Hepatocyte (in vitro differentiated cells): ENCODE measurements at regions not wholly inside any gene's neighbourhood (a gene's known extent, or its start where the extent isn't known, plus 50 kb on each side); places are given as distances from the start of the nearest gene placed in this dataset.

ENCODE experiments used
- DNase-seq: peaks from one replicate; pipeline ENCODE4 v3.0.0-alpha.2; 2016; ENCODE audit warnings: low spot score
- H2AFZ ChIP-seq: fragments of 200-600 bp; sonication (generic); 2 replicates; pipeline ENCODE4 v1.6.0; 2016; ENCODE audit warnings: antibody characterized with exemption, mild to moderate bottlenecking
- H3K27ac ChIP-seq: fragments of 200-600 bp; sonication (generic); 2 replicates; pipeline ENCODE4 v1.5.1; 2016; ENCODE audit warnings: mild to moderate bottlenecking
- H3K27me3 ChIP-seq: fragments of 200-600 bp; sonication (generic); 2 replicates; pipeline ENCODE4 v1.6.1; 2016
- H3K36me3 ChIP-seq: fragments of 200-600 bp; sonication (generic); replicated peaks from 2 replicates; pipeline ENCODE4 v1.5.1; 2016; ENCODE audit warnings: low read depth; ENCODE audit not compliant: insufficient read depth
- H3K4me1 ChIP-seq: fragments of 200-600 bp; sonication (generic); 2 replicates; pipeline ENCODE4 v1.5.1; 2016; ENCODE audit warnings: mild to moderate bottlenecking, moderate library complexity; ENCODE audit not compliant: insufficient read depth
- H3K4me2 ChIP-seq: fragments of 200-600 bp; sonication (generic); 2 replicates; pipeline ENCODE4 v1.6.0; 2016
- H3K4me3 ChIP-seq: fragments of 200-600 bp; sonication (generic); 2 replicates; pipeline ENCODE4 v1.5.1; 2016; ENCODE audit warnings: mild to moderate bottlenecking
- H3K79me2 ChIP-seq: fragments of 200-600 bp; sonication (generic); 2 replicates; pipeline ENCODE4 v1.6.0; 2017; ENCODE audit warnings: mild to moderate bottlenecking
- H3K9me2 ChIP-seq: fragments of 200-600 bp; sonication (generic); replicated peaks from 2 replicates; pipeline ENCODE4 v1.6.0; 2017; ENCODE audit warnings: mild to moderate bottlenecking; ENCODE audit not compliant: insufficient read depth
- H3K9me3 ChIP-seq: fragments of 200-600 bp; sonication (generic); 2 replicates; pipeline ENCODE4 v1.5.1; 2016; ENCODE audit warnings: low read depth, mild to moderate bottlenecking
- H4K20me1 ChIP-seq: fragments of 200-600 bp; sonication (generic); 2 replicates; pipeline ENCODE4 v1.6.0; 2016; ENCODE audit warnings: mild to moderate bottlenecking; ENCODE audit not compliant: insufficient read depth, poor library complexity, severe bottlenecking
- CTCF ChIP-seq: fragments of 200-600 bp; sonication (generic); IDR thresholded peaks from 2 replicates; pipeline ENCODE4 v1.5.1; 2016; ENCODE audit warnings: antibody characterized with exemption, mild to moderate bottlenecking; ENCODE audit not compliant: poor library complexity
- EZH2 ChIP-seq: fragments of 200-600 bp; sonication (generic); IDR thresholded peaks from 2 replicates; pipeline ENCODE4 v1.6.1; 2016; ENCODE audit warnings: antibody characterized with exemption, mild to moderate bottlenecking, borderline replicate concordance
- EZH2phosphoT487 ChIP-seq: fragments of 200-600 bp; sonication (generic); IDR thresholded peaks from one replicate; pipeline ENCODE4 v1.6.1; 2018; ENCODE audit warnings: antibody characterized with exemption, mild to moderate bottlenecking, low read depth, moderate library complexity; ENCODE audit not compliant: unreplicated experiment, severe bottlenecking
- WGBS: methylation state at CpG from one replicate; pipeline ENCODE4 v1.1.6; 2016; ENCODE audit warnings: low lambda C conversion rate; ENCODE audit errors: missing lambda C conversion rate; 5-methylcytosine and 5-hydroxymethylcytosine counted together

DNA sequence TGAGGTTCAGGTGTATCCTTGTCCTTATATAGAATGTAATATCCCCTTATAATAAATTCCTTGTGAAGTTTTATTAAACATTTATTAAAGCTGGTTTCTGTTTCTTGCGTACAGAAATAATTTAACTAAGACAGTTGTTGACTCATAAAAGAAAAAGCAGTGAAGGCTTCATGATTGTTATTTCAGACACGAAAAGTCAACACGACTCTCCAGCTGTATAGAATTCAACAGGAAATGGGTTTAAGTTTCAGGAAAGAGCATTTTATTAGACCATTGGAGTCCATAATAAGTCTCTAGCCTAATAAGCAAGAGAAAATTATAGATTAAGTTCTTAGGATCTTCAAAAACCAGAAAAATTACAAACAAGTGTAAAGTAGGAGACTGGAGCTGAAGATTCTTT, 62.2 kb downstream of the KCNE4 start:
- DNase-seq = no peak
- H3K79me2 ChIP-seq = no peaks in the 10 kb centered on the region
- 53% methylated on average over 3 of the region's 3 CpGs for WGBS
- no peaks in the 10 kb centered on the region for H4K20me1 ChIP-seq
- no peak overlapping the region for H3K4me3 ChIP-seq
- H3K4me2 ChIP-seq = no peak overlapping the region
- H3K4me1 ChIP-seq = peaks cover 6% of the 10 kb centered on the region
- TF ChIP-seq EZH2phosphoT487 = no peak
- no peaks in the 10 kb centered on the region for H3K9me3 ChIP-seq
- no peaks in the 10 kb centered on the region for H3K27me3 ChIP-seq
- no peak overlapping the region for H3K27ac ChIP-seq
- H3K9me2 ChIP-seq = no peaks in the 10 kb centered on the region
- no peaks in the 10 kb centered on the region for H3K36me3 ChIP-seq
- H2AFZ ChIP-seq = no peak overlapping the region

GRCh38 chr2:223114917-223115316, 62.9 kb downstream of the KCNE4 start:
- Histone ChIP-seq H3K36me3 (no peaks in the 10 kb centered on the region), H3K9me3 (no peaks in the 10 kb centered on the region), H3K4me2 (no peak overlapping the region), H3K27ac (no peak overlapping the region), H3K4me1 (no peaks in the 10 kb centered on the region), H3K27me3 (no peaks in the 10 kb centered on the region), H3K9me2 (no peaks in the 10 kb centered on the region), H2AFZ (no peak overlapping the region), H3K4me3 (no peak overlapping the region), H3K79me2 (no peaks in the 10 kb centered on the region), H4K20me1 (no peaks in the 10 kb centered on the region)
- no peak for DNase-seq
- TF ChIP-seq EZH2 = no peak
- TF ChIP-seq EZH2phosphoT487 = no peak
- no peak for TF ChIP-seq CTCF
- WGBS = 98% methylated on average over 3 of the region's 3 CpGs

- no peak overlapping the region for H3K4me3 ChIP-seq
- TF ChIP-seq EZH2 (no peak), EZH2phosphoT487 (no peak), CTCF (no peak)
- no peaks in the 10 kb centered on the region for H4K20me1 ChIP-seq
- 94% methylated on average over 4 of the region's 4 CpGs for WGBS
- no peak for DNase-seq
- H2AFZ ChIP-seq = no peak overlapping the region
- no peaks in the 10 kb centered on the region for H3K4me1 ChIP-seq
- no peaks in the 10 kb centered on the region for H3K9me2 ChIP-seq
- H3K27me3 ChIP-seq = no peaks in the 10 kb centered on the region
- no peaks in the 10 kb centered on the region for H3K36me3 ChIP-seq
- no peaks in the 10 kb centered on the region for H3K9me3 ChIP-seq
- H3K27ac ChIP-seq = no peak overlapping the region
- no peaks in the 10 kb centered on the region for H3K79me2 ChIP-seq
- no peak overlapping the region for H3K4me2 ChIP-seq
Measured at GRCh38 chr2:223117533-223117932, 65.5 kb downstream of the KCNE4 start.

GRCh38 chr2:223121283-223121682, 69.3 kb downstream of the KCNE4 start:
- Histone ChIP-seq H3K36me3 (no peaks in the 10 kb centered on the region), H3K4me2 (no peak overlapping the region), H4K20me1 (no peaks in the 10 kb centered on the region), H2AFZ (no peak overlapping the region), H3K9me3 (no peaks in the 10 kb centered on the region), H3K79me2 (no peaks in the 10 kb centered on the region), H3K27ac (no peak overlapping the region), H3K27me3 (no peaks in the 10 kb centered on the region), H3K4me3 (no peak overlapping the region), H3K4me1 (no peaks in the 10 kb centered on the region), H3K9me2 (no peaks in the 10 kb centered on the region)
- no peak for TF ChIP-seq EZH2
- no peak for TF ChIP-seq CTCF
- no peak for TF ChIP-seq EZH2phosphoT487
- WGBS = 90% methylated on average over 1 of the region's 1 CpG
- DNase-seq = no peak
